Spleen (tissue), 7 donors: ENCODE measurements at regions not wholly inside any gene's neighbourhood (a gene's known extent, or its start where the extent isn't known, plus 50 kb on each side); places are given as distances from the start of the nearest gene placed in this dataset.

Source experiments
- POLR2A ChIP-seq, 3 donors: fragments of 450-650 bp; IDR thresholded peaks; one replicate each; pipeline ENCODE4 v1.5.1; 2017; ENCODE audit warnings: antibody characterized with exemption in 3 of 3, mild to moderate bottlenecking in 1 of 3
- POLR2AphosphoS5 ChIP-seq, 3 donors: sonication (generic); formaldehyde crosslinking; IDR thresholded peaks; one replicate each; pipeline ENCODE4 v1.5.1; 2017; ENCODE audit warnings: antibody characterized with exemption in 3 of 3
- TF ChIP-seq, protein P1 (sequence below), 11 experiments: fragments of 200-600 bp in 7 of 11; fragments of 450-650 bp in 4 of 11; sonication (generic) in 4 of 11; IDR thresholded peaks in 8 of 11; conservative IDR thresholded peaks in 3 of 11; 1 replicate in 7 of 11; 2 replicates in 4 of 11; pipeline versions ENCODE4 v1.4.0 to v1.8.0; 2016 to 2021; ENCODE audit warnings: antibody characterized with exemption in 11 of 11, inconsistent platforms in 4 of 11, mild to moderate bottlenecking in 1 of 11
- donor health status: DM: no; HTN: no; CAD: no; lungs with moderate emphysema.
- donor health status: DM: no; HTN: no; CAD: no.
- donor health status: DM: no; HTN: no; CAD: no.

- TF ChIP-seq, protein P1, sequence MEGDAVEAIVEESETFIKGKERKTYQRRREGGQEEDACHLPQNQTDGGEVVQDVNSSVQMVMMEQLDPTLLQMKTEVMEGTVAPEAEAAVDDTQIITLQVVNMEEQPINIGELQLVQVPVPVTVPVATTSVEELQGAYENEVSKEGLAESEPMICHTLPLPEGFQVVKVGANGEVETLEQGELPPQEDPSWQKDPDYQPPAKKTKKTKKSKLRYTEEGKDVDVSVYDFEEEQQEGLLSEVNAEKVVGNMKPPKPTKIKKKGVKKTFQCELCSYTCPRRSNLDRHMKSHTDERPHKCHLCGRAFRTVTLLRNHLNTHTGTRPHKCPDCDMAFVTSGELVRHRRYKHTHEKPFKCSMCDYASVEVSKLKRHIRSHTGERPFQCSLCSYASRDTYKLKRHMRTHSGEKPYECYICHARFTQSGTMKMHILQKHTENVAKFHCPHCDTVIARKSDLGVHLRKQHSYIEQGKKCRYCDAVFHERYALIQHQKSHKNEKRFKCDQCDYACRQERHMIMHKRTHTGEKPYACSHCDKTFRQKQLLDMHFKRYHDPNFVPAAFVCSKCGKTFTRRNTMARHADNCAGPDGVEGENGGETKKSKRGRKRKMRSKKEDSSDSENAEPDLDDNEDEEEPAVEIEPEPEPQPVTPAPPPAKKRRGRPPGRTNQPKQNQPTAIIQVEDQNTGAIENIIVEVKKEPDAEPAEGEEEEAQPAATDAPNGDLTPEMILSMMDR (IDR thresholded peaks at IDR 0.05 in 8 of 11, conservative IDR thresholded peaks at IDR 0.05 in 3 of 11), result no peak
- TF ChIP-seq POLR2A (IDR thresholded peaks at IDR 0.05) (no peak), POLR2AphosphoS5 (IDR thresholded peaks at IDR 0.05) (no peak)
Measured at GRCh38 chr7:20466543-20467021, 135.9 kb downstream of the ITGB8 start.
